ENCODE measurements at regions not wholly inside any gene's neighbourhood (a gene's known extent, or its start where the extent isn't known, plus 50 kb on each side); places are given as distances from the start of the nearest gene placed in this dataset.

DNA sequence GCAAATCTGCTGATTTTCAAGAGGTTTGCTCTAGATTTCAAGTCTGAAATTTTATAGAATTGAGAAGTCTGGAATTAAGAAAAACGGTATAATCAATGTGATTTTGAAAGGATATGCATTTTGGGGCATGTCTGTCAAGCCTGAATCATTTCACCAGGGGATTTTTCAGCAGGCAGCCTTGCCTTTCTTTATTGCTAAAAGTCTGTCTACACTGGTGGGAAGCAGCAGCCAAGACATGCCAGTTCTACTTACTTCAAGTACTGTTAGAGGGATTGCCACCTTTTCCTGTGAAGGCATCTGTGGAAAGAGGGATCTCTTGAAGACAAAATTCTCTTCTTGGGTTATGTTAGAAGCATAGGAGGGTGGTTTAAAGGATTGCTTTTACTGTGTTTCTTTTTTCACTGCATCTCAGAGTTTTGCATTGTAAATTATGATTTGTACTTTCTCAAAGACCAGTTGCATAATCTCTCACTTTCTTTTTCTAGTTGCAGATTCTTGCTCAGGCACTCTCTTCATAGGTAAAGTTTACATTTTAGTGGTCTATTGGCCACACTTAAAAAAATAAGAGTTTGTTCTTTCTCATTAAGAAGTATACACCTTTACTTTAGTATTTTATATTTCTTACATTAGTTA is 837.0 kb downstream of the GALC start:
- no peak for DNase-seq

DNA sequence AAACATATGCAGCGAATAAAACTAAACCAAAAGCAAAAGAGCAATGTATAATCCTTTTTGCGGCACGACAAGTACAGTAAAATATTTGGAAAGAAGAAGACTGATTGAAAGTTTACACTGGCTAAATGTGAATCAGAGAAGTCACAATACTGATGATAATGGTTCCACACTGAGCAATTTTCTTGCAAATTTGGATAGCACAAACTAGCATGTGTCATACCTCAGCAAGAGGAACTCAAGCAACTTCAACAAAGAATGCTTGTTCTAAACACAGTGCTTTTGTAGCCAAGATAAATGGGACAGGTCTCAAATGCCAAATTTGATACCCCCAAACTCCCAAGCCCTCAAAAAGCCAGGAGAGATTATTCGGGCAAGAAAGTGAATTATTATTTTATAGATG is 839.1 kb downstream of the GALC start:
- DNase-seq = no peak

DNA sequence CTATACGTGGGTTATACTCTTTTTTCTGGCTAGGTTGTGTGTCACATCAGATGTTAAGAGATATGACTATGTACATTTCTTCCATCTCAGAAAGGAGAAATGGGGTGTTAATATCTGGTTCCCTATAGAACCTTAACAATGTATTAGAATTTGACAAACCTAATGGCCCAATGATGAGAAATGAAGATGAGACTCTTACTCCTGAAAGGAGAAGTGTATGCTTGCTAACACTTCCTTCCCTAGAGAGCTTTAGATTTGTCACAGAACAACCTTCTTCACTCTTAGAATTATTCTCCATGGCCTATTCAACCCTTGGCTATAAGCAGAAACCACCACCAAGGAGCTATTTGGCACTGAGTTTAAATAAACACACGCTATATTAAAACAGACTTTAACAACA is 839.6 kb downstream of the GALC start:
- no peak for DNase-seq

DNA sequence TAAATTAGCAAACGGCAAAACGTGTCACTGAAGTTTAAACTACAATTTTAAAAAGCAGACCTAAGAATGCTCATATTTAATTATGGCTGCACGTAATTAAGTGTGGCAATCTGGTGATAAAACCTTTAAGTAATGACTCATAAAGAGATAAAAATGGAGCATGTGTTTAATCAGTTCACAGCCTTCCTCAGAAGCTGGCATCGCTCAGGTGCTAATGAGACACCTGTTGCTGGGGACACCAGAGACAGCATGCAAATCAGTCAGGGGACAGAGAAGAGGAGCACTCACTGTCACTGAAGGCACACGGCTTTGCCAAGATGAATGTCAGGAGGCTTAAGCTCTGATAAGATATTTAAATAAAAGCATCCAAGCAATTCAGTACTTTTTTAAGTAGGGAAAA is 840.3 kb downstream of the GALC start:
- DNase-seq = no peak

DNA sequence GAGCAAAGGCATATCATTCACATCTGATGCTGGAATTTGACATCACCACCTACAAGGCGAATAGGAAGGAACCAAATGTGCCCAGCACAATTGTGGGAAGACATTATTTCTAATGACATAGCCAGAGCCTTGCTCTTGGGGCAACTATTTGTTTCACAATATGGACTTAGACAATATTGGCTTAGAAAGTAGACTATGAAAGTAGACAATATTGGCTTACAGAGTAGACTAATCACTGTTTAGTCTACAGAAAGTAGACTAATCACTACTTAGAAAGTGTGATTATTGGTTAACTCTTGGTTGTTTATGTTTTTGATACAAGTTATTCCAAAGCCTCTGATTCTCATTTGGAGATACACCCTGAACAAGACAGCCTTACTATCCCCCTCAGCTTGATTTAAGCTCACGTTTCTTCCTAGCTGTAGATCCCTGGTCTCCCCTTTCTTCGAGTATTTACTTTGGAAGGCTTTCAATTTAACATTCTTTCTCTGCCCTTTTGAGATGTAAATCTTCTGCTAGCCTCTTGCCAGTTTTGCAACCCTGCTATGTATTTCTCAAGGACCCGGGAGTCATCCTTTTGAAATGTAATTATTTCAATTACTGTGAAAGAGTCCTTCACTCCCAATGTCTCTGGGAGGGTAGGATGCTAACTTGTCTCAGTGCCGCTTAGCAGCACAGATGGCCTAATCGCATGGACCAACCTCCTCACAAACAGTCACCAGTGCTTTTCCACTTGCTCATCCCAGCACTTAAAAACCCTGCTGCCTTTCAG is 843.2 kb downstream of the GALC start:
- no peak for DNase-seq

DNA sequence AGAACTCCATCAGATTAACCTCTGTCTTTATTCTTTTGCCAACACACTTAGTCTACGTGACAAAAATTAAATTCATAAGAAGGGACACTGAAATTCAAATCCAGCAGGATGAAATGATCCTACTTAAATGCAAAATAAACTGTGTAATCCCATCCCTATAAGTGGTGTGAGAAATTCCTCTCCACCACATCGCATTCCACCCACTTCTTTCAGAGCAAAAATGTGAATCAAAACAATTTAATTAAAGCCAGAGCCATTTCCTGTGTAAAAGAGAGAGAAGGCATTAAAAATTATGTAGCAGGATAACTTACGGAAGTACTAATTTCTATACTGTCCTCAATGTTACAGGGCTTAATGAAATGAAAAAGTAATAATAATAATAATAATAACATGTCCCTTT is 844.3 kb downstream of the GALC start:
- DNase-seq = no peak

DNA sequence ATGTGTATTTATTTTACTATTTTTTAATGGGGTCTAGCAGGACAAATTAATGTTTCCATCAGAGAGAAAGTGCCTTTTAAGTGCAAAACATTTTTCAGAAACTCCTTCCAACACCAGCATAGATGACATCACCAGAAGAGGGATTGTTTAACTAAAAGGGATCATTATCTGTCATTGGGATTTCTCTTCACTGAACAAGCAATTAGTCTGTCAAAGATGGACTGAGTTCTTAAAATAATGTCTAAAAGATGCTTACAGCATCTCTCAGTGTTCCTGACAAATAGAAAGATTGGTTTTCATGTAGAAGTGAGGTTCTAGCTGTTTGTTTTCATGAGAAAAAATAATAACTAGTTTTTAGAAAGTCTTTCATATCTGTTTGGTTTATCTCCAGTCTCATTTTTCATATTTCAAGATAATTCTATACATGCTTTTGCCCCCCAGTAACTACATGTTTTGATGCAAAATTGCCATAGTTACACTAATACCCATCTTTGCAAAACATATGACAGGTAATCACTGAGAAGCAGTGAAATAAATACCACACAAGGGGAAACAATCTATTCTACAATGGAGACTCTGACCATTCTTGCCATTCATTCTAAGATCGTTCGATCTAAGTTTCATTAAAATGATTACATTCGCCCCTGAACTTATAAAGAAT is 850.3 kb downstream of the GALC start:
- DNase-seq = no peak

DNA sequence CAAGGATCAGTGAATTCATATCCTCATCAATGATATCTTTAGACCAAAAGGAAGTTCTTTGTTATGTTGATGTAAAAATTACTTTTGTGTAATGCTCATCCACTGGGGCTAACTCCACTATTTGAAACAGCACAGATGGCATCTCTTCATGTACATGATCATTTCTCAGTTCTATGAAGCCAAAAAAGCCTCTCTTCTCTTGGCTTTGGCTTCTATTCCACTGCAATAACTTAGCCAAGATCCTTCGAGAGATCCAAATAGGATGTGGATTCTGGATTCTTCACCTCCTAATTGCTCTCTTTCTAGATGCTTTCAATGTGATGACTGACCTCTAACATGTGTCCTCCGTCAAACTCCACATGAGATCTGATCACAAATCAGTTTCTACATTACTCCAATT is 851.2 kb downstream of the GALC start:
- DNase-seq = no peak

DNA sequence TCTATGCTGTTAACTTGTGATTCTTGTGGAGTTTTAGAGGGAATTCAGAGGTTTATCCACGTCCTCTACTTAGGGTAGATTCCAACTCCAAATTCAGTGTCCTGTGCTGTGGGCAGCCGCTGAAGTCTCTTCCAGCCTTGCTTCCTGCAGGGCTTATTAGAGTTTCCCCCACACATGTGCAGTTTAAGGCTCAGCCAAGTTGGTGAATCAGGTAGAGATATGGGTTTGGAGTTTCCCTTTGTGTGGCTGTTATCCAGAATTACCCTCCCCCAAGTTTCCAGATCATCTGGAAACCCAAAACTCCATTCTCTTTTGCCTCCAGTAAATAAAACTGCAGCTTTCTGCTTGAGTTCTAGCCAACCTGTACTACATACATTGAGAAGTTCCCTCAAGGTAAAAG is 853.7 kb downstream of the GALC start:
- no peak for DNase-seq

DNA sequence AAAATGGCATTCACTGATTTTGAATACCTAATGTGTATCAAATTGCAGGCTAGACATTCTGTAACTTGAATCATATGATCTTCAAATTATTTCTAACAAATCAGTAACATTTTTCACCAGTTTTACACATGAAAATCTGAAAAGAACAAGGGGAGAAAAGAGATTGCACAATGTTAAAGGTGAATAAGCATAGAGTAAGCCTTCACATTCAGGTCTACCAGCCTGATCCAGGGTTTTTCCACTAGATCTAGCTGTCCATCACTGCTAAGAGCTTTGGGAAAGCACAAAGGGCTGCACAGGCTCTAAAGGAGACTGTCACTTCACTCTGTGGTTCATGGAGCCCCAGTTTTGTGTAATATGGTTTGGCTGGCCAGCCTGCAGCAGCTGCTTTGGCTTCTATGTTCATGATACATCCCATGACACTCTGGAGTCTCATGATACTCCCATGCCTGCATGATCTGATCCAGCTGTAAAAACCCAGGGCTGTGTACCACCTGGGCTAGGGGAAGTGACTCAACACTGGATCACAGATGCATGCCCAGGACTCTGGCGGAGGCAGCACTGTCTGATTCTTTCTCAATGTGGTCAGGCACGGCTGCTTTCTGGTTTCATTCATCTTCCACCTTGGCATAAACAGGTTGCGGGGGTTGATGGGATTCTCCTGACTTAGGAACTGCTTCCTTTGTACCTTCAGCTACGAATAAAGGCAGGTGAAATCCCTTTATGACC is 859.7 kb downstream of the GALC start:
- no peak for DNase-seq

DNA sequence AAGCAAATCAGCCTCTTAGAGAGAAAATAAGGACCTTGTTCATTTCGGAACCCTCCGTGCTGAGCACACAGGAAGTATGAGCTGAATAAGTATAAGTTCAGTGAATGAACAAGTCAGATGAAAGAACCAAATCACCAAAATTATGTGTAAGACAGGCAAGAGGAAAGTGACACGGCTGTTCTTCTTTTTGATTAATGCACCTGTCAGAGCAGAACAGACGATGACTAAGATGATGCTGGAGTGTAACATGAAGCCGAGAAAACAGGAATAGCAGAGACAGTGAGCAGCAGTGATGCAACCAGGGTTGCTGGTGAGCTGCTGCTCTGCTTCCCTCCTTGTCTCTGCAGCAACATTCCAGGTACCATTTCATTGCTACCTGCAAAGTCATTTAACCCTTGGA is 861.1 kb downstream of the GALC start:
- DNase-seq = no peak

DNA sequence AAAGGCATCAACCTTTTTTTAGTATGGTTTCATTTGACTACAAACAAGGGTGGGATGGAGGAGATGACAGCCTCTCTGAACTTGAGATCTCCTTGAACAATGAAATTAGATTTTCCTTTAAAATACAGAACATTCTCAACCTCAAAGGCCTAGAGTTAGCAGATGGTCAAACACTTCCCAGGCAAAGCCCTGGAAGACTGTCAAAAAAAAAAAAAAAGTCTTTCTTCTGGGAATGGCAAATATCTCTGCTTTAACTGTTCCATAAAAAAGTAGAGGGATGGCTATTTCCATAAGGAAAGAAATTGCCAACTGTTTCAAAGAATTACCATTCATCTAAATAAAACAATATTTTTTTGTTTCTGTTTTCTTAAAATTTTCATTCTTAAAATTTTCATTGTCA is 870.8 kb downstream of the GALC start:
- DNase-seq = no peak

DNA sequence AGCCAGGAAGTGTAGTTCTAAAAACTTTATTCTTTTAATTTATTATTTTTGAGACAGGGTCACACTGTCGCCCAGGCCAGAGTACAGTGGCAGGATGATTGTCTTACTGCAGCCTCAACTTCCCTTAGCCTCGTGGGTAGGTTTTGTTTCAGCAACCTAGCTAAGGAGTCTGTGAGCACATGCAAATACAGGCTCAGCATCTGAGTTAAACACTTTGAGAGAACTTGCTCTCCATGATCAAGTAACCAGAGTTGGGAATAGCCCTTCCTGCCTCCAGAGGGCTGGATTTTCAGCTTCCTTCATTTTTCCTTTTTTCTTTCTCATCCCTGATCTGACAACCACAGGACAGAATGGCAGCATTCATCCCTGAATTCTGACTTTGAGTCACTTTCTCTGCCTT is 871.3 kb downstream of the GALC start:
- no peak for DNase-seq

DNA sequence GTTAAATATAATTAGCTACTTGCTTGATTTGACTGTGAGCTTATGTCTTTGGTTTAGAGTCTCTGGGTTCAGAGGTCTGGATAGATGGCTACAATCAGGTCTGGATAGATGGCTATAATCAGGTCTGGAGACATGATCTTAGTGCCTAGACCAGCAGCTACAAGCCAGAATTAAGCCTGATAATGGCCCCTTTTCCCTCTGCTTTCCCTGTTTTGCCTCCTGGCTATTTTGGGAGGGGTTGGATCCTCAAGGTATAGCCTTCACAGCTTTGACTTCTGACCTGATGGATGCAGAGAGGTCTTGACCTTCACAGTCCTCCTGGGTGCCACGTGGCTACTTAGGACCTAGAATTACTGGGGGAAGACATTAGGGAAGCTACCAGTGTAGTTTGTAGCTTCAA is 877.7 kb downstream of the GALC start:
- DNase-seq = no peak

DNA sequence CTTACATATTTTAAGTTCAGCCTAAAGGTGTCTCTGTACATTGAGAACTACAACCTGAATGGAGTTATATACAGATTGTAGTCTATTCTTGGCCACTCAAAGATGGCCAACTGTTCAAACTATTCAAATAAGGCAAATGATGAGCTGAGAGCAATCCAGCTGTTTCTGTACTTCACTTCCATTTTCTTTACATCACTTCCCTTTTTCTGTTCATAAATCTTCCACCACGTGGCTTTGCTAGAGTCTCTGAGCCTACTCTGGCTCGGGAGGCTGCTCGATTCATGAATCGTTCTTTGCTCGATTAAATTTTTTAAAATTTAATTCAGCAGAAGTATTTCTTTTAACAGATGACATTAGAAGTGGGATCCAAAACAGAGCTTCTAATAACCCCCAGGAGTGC is 879.7 kb downstream of the GALC start:
- no peak for DNase-seq

DNA sequence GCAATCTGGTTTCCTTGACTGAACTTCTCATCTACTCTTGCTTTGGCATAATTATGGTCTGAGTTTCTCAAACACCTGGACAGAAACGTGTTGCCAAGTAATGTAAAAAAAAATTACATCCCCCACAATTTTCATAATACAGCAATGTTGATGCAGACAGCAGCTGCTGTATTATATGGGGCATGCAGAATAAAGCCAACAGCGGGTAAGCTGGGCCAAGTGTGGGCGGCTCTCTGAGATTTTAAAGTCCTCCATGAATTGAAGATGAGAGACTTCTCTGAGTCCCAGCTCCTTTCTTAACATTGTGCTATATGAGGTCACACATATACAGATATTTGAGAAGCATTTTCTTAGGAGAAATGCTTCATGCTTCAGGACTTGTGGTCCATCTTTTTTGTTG is 881.2 kb downstream of the GALC start:
- DNase-seq = no peak

DNA sequence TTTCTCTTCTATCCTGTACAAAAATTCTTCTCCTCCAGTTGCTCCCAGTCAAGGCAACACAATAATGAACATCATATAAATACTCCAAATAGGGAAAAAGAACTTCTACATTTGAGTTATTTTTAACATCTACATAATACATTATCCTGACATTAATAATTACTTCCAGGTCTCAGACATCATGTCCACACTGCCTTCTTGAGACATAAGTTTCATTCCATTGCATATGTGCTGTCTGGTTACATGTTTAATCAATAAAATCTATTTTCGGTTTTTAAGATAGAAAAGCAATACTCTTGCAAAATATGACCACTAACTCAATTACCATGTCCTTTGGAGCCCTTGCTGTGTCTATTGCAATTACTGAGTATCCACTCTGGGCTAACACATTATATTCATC is 881.9 kb downstream of the GALC start:
- DNase-seq = no peak

DNA sequence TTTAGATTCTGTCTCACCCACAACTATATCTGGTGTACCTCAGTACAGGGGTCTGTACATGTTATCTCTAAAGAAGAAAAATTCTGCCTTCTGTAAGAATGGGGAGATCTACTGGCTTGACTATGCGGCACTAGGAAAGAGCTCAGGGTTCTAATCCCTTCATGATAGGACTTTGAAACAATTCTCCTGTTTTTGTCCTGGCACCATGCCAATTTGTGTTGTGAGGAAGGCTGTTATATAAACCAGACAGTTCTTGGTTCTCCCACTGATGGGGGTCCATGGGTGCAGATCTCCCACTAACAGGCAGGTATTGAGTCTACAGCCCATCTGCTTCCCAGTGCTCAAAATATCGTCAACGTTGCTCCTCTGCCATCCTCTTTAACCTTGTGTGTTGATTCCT is 883.7 kb downstream of the GALC start:
- DNase-seq = no peak

DNA sequence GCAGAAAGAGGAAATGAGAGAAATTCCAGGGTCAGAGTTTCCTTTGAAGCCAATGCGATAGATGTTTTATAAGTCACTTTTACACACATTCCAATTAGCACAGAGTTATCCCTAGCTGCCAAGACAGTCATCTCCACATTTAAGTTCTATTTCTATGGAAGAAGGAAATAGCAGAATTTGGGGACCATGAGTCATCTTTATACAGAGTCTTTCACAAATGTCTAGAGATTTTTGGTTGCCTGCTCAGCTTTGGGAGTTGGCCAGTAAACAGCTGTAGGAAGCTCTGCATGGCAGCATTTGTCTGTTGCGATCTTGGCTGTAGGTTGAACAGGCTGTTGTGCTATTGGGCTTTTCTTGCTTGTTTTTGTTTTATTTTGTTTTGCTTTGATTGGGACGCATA is 884.3 kb downstream of the GALC start:
- no peak for DNase-seq

DNA sequence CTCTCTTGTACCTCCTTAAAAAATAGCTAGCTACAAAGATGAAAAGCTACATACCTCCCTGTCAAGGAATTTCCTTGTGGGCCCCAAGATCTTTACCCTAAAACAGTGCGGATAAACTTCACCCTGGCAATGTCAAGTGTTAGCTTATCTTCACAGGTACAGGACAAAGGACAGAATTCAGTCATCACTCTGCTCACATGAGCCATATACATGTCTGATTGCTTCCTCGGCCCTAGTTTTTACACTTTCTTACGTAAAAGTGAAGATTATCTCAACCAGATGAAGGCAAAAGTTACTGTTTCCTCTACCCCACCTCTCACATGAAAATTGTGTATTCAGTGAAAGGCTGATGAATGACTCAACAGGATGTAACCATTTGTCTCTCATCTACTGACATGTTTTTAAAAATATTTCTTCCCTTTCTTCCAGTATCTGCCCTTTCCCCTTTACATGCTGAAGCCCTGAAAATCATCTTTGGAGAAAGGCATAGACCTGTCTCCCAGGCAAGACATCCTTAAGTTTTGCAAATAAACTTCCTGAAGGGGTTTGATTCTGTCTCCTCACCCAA is 890.1 kb downstream of the GALC start:
- no peak for DNase-seq

DNA sequence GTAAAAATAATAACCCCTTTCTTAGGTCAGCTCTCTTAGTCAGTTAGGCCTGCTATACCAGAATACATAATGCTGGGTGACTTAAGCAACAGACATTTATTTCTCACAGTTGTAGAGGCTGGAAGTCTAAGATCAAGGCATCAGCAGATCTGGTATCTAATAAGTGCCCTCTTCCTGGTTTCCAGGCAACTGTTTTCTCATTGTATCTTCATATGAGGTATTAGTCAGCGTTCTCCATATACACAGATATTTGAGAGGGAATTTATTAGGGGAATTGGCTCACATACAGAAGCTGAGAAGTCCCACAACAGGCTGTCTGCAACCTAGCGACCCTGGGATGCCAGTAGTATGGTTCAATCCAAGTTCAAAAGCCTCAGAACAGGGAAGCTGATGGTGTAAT is 896.0 kb downstream of the GALC start:
- no peak for DNase-seq

DNA sequence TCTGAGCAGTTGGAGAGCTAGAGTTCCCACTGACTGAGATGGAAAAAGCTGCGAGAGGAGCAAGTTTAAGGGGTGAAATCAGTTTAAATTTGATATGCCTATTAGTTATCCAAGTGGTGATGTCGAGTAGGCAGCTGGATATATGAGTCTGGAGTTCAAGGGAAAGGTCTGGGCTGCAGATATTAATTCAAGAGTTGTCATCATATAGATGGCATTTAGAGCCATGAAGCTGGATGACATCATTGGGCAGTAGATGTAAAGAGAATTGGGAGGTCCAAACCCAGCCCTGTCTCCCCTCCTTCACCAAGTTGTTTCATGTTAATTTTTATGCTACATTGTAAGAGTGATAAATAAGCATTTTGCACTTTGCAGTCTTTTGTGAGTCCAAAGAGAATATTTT is 898.1 kb downstream of the GALC start:
- no peak for DNase-seq

DNA sequence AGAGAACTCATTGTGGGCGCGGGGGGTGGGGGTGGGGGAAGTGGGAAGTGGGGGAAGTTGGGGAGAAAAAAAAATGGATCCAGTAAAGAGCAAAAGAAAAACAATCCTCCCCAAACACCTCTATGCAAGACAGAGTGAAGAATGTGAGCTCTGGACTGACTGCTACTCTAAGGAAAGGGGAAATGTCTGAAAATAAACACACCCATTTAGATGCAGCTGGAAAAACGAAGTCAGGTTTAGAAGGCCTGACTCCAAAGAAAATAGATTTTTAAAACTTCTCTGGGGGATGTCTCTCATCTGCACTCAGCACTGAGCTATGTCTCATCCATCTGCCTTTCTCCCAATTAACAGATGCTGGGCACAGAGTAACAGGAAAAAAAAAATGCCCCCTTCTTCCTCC is 904.4 kb downstream of the GALC start:
- DNase-seq = no peak

Data from C1 segment of cervical spinal cord (tissue), 14 donors.